Thyroid gland (tissue), 4 donors: ENCODE measurements at regions not wholly inside any gene's neighbourhood (a gene's known extent, or its start where the extent isn't known, plus 50 kb on each side); places are given as distances from the start of the nearest gene placed in this dataset.

Experiments
- CTCF ChIP-seq, 6 experiments: fragments of 200-600 bp in 3 of 6; fragments of 450-650 bp in 3 of 6; sonication (generic) in 3 of 6; IDR thresholded peaks; one replicate each; pipeline ENCODE4 v1.5.1; 2016 to 2019; ENCODE audit warnings: antibody characterized with exemption in 6 of 6, mild to moderate bottlenecking in 2 of 6, inconsistent platforms in 1 of 6, moderate library complexity in 1 of 6
- POLR2A ChIP-seq, 2 donors: fragments of 450-650 bp; IDR thresholded peaks; one replicate each; pipeline ENCODE4 v1.6.1; 2017; ENCODE audit warnings: antibody characterized with exemption in 2 of 2, mild to moderate bottlenecking in 2 of 2, moderate library complexity in 1 of 2

- no peak for TF ChIP-seq CTCF (IDR thresholded peaks at IDR 0.05)
- TF ChIP-seq POLR2A (IDR thresholded peaks at IDR 0.05) = no peak
Observed at GRCh38 chr13:38618881-38619280, 68.0 kb upstream of the FREM2 start.
